ENCODE measurements at regions not wholly inside any gene's neighbourhood (a gene's known extent, or its start where the extent isn't known, plus 50 kb on each side); places are given as distances from the start of the nearest gene placed in this dataset.

GRCh38 chr7:106770191-106770590 is 94.9 kb upstream of the PIK3CG start:
- TF ChIP-seq EZH2 (IDR thresholded peaks at IDR 0.05; ENCODE audit: low read length, unreplicated experiment) (no peak), EZH2phosphoT487 (IDR thresholded peaks at IDR 0.05; ENCODE audit: borderline replicate concordance, low read length) (no peak)
